ENCODE measurements at regions not wholly inside any gene's neighbourhood (a gene's known extent, or its start where the extent isn't known, plus 50 kb on each side); places are given as distances from the start of the nearest gene placed in this dataset.

GRCh38 chr12:123057513-123058265 is 77.2 kb downstream of the ARL6IP4 start:
- no peak overlapping the region for H3K4me3 ChIP-seq (replicated peaks; ENCODE audit: low read depth, low read length)
- no peak for DNase-seq (ENCODE audit: extremely low read depth, insufficient read length)
- H3K27me3 ChIP-seq (replicated peaks; ENCODE audit: control insufficient read depth, insufficient read depth, low read length), result no peaks in the 10 kb centered on the region; the same call in 1 of the 2 replicates
- TF ChIP-seq, protein P1, sequence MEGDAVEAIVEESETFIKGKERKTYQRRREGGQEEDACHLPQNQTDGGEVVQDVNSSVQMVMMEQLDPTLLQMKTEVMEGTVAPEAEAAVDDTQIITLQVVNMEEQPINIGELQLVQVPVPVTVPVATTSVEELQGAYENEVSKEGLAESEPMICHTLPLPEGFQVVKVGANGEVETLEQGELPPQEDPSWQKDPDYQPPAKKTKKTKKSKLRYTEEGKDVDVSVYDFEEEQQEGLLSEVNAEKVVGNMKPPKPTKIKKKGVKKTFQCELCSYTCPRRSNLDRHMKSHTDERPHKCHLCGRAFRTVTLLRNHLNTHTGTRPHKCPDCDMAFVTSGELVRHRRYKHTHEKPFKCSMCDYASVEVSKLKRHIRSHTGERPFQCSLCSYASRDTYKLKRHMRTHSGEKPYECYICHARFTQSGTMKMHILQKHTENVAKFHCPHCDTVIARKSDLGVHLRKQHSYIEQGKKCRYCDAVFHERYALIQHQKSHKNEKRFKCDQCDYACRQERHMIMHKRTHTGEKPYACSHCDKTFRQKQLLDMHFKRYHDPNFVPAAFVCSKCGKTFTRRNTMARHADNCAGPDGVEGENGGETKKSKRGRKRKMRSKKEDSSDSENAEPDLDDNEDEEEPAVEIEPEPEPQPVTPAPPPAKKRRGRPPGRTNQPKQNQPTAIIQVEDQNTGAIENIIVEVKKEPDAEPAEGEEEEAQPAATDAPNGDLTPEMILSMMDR (IDR thresholded peaks at IDR 0.05; ENCODE audit: insufficient read depth, low read length, poor library complexity, severe bottlenecking), result no peak
- H3K36me3 ChIP-seq (ENCODE audit: control insufficient read depth, insufficient read depth, low read length), result no peaks in the 10 kb centered on the region

GRCh38 chr12:123056709-123057108 is 76.2 kb downstream of the ARL6IP4 start:
- TF ChIP-seq, protein P1 (IDR thresholded peaks at IDR 0.05; ENCODE audit: insufficient read depth, low read length, poor library complexity, severe bottlenecking), result no peak
- no peak overlapping the region for H3K4me3 ChIP-seq (replicated peaks; ENCODE audit: low read depth, low read length)
- no peaks in the 10 kb centered on the region; the same call in 1 of the 2 replicates for H3K27me3 ChIP-seq (replicated peaks; ENCODE audit: control insufficient read depth, insufficient read depth, low read length)
- no peaks in the 10 kb centered on the region for H3K36me3 ChIP-seq (ENCODE audit: control insufficient read depth, insufficient read depth, low read length)
- no peak for DNase-seq (ENCODE audit: extremely low read depth, insufficient read length)

DNA sequence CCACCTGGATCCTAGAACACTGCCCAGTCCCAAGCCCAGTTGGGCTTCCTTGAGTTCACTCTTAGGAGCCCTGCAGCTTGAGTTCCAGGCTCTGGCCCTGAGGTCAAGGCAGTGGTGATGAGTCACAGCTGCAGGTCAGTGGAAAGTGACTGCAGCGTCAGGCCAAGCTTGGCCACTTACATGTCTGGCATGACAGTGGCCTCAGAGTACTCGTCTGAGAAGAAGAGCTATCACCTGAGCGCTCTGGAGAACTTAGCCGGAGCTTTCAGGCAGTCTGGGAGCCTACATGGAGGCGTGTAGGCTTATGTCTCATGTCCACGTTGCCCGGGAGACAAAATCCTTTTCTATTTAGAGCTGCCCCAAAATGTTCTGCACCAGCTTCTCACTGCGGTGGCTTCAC is 75.6 kb downstream of the ARL6IP4 start:
- no peak overlapping the region for H3K4me3 ChIP-seq (replicated peaks; ENCODE audit: low read depth, low read length)
- H3K36me3 ChIP-seq (ENCODE audit: control insufficient read depth, insufficient read depth, low read length), result no peaks in the 10 kb centered on the region
- TF ChIP-seq, protein P1 (IDR thresholded peaks at IDR 0.05; ENCODE audit: insufficient read depth, low read length, poor library complexity, severe bottlenecking), result no peak
- DNase-seq (ENCODE audit: extremely low read depth, insufficient read length), result no peak
- no peaks in the 10 kb centered on the region; the same call in 1 of the 2 replicates for H3K27me3 ChIP-seq (replicated peaks; ENCODE audit: control insufficient read depth, insufficient read depth, low read length)

- TF ChIP-seq, protein P1 (IDR thresholded peaks at IDR 0.05; ENCODE audit: insufficient read depth, low read length, poor library complexity, severe bottlenecking), result no peak
- Histone ChIP-seq H3K27me3 (replicated peaks; ENCODE audit: control insufficient read depth, insufficient read depth, low read length) (no peaks in the 10 kb centered on the region; the same call in none of the 2 replicates), H3K4me3 (replicated peaks; ENCODE audit: low read depth, low read length) (no peak overlapping the region), H3K36me3 (ENCODE audit: control insufficient read depth, insufficient read depth, low read length) (no peaks in the 10 kb centered on the region)
- DNase-seq (ENCODE audit: extremely low read depth, insufficient read length), result no peak
Measured at GRCh38 chr12:123055281-123055766, 74.8 kb downstream of the ARL6IP4 start.

DNA sequence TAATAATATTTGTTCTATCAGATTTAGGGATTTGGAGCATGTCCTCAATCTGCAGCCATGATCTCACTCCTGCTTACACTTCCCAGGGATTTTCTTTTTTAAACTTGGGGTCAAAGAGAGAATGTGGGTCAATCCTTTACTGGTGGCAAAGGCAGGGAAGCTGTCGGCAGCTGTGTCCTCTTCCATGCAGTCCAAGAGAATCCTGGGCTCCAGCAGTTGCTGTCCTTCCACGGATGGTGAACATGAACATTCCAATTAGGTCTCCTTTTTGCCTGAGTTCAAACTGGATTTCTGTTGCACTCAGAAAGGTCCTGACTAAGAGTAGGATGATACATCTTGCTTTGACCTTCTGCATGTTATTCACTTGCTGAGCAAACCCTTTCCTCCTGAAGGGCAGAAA is 73.9 kb downstream of the ARL6IP4 start:
- no peak overlapping the region for H3K4me3 ChIP-seq (replicated peaks; ENCODE audit: low read depth, low read length)
- TF ChIP-seq, protein P1 (IDR thresholded peaks at IDR 0.05; ENCODE audit: insufficient read depth, low read length, poor library complexity, severe bottlenecking), result no peak
- no peak for DNase-seq (ENCODE audit: extremely low read depth, insufficient read length)
- H3K27me3 ChIP-seq (replicated peaks; ENCODE audit: control insufficient read depth, insufficient read depth, low read length), result no peaks in the 10 kb centered on the region; the same call in none of the 2 replicates
- H3K36me3 ChIP-seq (ENCODE audit: control insufficient read depth, insufficient read depth, low read length), result no peaks in the 10 kb centered on the region
